HFF-Myc (cell line): ENCODE measurements at regions not wholly inside any gene's neighbourhood (a gene's known extent, or its start where the extent isn't known, plus 50 kb on each side); places are given as distances from the start of the nearest gene placed in this dataset.

ENCODE experiments used
- DNase-seq: peaks from one replicate; pipeline ENCODE4 v3.0.0-alpha.2; 2011; ENCODE audit warnings: low read depth; ENCODE audit errors: extremely low read depth
- H3K4me3 ChIP-seq: replicated peaks from 2 replicates; pipeline ENCODE4 v1.5.1; 2011; ENCODE audit warnings: low read depth, mild to moderate bottlenecking, control low read depth, low read length
- CTCF ChIP-seq: IDR thresholded peaks from 2 replicates; pipeline ENCODE4 v1.5.1; 2012; ENCODE audit warnings: mild to moderate bottlenecking, low read depth, low read length, control low read depth; ENCODE audit errors: missing control alignments

GRCh38 chr2:14723684-14724083 lies 91.2 kb downstream of the LRATD1 start:
- no peak for TF ChIP-seq CTCF
- H3K4me3 ChIP-seq: no peak overlapping the region
- no peak for DNase-seq

DNA sequence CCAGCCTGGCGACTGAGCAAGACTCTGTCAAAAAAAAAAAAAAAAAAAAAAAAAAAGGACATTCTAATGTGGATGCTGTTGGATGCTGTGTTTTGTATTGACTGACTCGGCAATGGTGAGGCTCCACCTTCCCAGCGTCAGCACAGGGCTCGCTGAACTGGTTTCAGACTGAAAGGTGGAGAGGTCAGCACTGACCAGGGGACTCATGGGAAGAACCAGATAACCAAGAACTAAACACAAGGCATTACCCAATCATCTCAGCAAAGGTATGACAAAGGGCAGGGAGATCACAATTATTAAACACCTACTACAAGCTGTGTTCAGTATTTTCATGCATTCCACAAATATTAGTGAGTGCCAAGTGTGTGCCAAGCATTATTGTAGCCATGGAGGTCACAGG lies 103.2 kb downstream of the LRATD1 start:
- no peak overlapping the region for H3K4me3 ChIP-seq
- no peak for DNase-seq
- TF ChIP-seq CTCF: no peak

- no peak for DNase-seq
- no peak for TF ChIP-seq CTCF
- no peak overlapping the region for H3K4me3 ChIP-seq
Observed at GRCh38 chr2:14737201-14737600, 104.7 kb downstream of the LRATD1 start.

DNA sequence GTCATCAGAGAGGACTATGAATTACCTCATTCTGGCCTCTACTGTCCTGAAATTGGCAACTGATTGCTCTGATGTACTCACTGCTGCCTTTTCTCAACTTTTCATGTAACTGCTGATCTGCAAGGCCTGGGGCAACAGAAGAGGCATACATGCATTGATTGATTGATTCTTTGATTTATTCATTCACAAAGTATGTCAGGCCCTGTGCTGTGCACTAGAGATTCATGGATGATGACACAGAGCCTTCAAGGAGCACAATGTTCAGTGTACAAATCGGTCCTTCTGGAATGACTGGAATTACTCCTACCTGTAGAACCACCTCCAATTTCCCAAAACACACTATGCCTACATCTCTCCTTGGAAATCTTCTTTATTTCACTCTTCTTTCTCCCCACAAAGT lies 111.3 kb downstream of the LRATD1 start:
- DNase-seq: no peak
- H3K4me3 ChIP-seq: no peak overlapping the region
- no peak for TF ChIP-seq CTCF

- TF ChIP-seq CTCF: no peak
- no peak overlapping the region for H3K4me3 ChIP-seq
- DNase-seq: no peak
Observed at GRCh38 chr2:14745288-14746076, 113.0 kb downstream of the LRATD1 start.

- no peak for DNase-seq
- H3K4me3 ChIP-seq: no peak overlapping the region
- no peak for TF ChIP-seq CTCF
Observed at GRCh38 chr2:14746133-14746532, 113.6 kb downstream of the LRATD1 start.

- no peak overlapping the region for H3K4me3 ChIP-seq
- no peak for TF ChIP-seq CTCF
- no peak for DNase-seq
Observed at GRCh38 chr2:14747447-14747846, 114.9 kb downstream of the LRATD1 start.
